ENCODE measurements at regions not wholly inside any gene's neighbourhood (a gene's known extent, or its start where the extent isn't known, plus 50 kb on each side); places are given as distances from the start of the nearest gene placed in this dataset.

DNA sequence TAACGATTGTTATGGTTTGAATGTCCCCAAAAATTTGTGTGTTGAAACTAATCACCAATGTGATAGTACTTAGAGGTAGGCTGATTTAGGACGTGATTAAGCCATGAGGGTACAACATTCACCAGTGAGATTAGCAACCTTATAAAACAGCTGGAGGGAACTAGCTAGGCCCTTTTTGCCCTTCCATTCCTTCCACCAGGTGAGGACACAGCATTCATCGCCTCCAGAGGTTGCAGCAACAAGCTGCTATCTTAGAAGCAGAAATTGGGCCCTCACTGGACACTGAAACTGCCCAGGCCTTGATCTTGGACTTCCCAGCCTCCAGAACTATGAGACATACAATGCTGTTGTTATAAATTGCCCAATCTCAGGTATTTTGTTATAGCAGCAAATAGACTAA, 340.7 kb upstream of the JARID2 start:
- TF ChIP-seq, protein P1, sequence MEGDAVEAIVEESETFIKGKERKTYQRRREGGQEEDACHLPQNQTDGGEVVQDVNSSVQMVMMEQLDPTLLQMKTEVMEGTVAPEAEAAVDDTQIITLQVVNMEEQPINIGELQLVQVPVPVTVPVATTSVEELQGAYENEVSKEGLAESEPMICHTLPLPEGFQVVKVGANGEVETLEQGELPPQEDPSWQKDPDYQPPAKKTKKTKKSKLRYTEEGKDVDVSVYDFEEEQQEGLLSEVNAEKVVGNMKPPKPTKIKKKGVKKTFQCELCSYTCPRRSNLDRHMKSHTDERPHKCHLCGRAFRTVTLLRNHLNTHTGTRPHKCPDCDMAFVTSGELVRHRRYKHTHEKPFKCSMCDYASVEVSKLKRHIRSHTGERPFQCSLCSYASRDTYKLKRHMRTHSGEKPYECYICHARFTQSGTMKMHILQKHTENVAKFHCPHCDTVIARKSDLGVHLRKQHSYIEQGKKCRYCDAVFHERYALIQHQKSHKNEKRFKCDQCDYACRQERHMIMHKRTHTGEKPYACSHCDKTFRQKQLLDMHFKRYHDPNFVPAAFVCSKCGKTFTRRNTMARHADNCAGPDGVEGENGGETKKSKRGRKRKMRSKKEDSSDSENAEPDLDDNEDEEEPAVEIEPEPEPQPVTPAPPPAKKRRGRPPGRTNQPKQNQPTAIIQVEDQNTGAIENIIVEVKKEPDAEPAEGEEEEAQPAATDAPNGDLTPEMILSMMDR (conservative IDR thresholded peaks at IDR 0.05; ENCODE audit: low read length) = no peak
- TF ChIP-seq EZH2phosphoT487 (IDR thresholded peaks at IDR 0.05; ENCODE audit: borderline replicate concordance, low read depth, low read length) = no peak
